DND-41 (cell line): ENCODE measurements at regions not wholly inside any gene's neighbourhood (a gene's known extent, or its start where the extent isn't known, plus 50 kb on each side); places are given as distances from the start of the nearest gene placed in this dataset.

ENCODE experiments used
- ATAC-seq: fragments of 200-7000 bp; cut with Tn5 transposase; 3 replicates; pipeline ENCODE4 v1.9.1; 2021; ENCODE audit warnings: low read depth; ENCODE audit not compliant: insufficient read depth
- DNase-seq: peaks from one replicate; pipeline ENCODE4 v3.0.0-alpha.2; 2020
- H2AFZ ChIP-seq: 2 replicates; pipeline ENCODE4 v1.6.0; 2012; ENCODE audit warnings: low read depth, low read length
- H3K27ac ChIP-seq: 2 replicates; pipeline ENCODE4 v1.5.1; 2012; ENCODE audit warnings: low read length, inconsistent platforms
- H3K27me3 ChIP-seq: fragments of 200-600 bp; sonication (generic); 2 replicates; pipeline ENCODE4 v1.6.0; 2012; ENCODE audit warnings: low read length, mild to moderate bottlenecking, inconsistent platforms; ENCODE audit not compliant: insufficient read depth, poor library complexity
- H3K36me3 ChIP-seq: 2 replicates; pipeline ENCODE4 v1.5.1; 2012; ENCODE audit warnings: low read length, inconsistent platforms; ENCODE audit not compliant: insufficient read depth
- H3K4me1 ChIP-seq: 2 replicates; pipeline ENCODE4 v1.5.1; 2012; ENCODE audit warnings: mild to moderate bottlenecking, low read length; ENCODE audit not compliant: insufficient read depth
- H3K4me2 ChIP-seq: 2 replicates; pipeline ENCODE4 v1.6.0; 2012; ENCODE audit warnings: mild to moderate bottlenecking, moderate library complexity, low read length, inconsistent platforms; ENCODE audit not compliant: insufficient read depth
- H3K4me3 ChIP-seq, 2 experiments: fragments of 200-600 bp in 1 of 2; shearing (Covaris generic) in 1 of 2; 2 replicates each; pipeline ENCODE4 v1.5.1; 2012 to 2016; ENCODE audit warnings: inconsistent platforms in 2 of 2, low read length in 2 of 2, mild to moderate bottlenecking in 2 of 2, low read depth in 1 of 2, moderate library complexity in 1 of 2
- H3K79me2 ChIP-seq: 2 replicates; pipeline ENCODE4 v1.6.0; 2012; ENCODE audit warnings: low read length, inconsistent platforms; ENCODE audit not compliant: insufficient read depth
- H3K9ac ChIP-seq: 2 replicates; pipeline ENCODE4 v1.6.0; 2012; ENCODE audit warnings: low read depth, mild to moderate bottlenecking, inconsistent platforms, low read length, moderate library complexity
- H3K9me3 ChIP-seq: 2 replicates; pipeline ENCODE4 v1.5.1; 2012; ENCODE audit warnings: low read length, moderate library complexity, mild to moderate bottlenecking, inconsistent platforms; ENCODE audit not compliant: insufficient read depth, severe bottlenecking
- H4K20me1 ChIP-seq: 2 replicates; pipeline ENCODE4 v1.6.0; 2012; ENCODE audit warnings: low read length; ENCODE audit not compliant: insufficient read depth
- EZH2 ChIP-seq: IDR thresholded peaks from 3 replicates; pipeline ENCODE4 v1.6.1; 2012; ENCODE audit warnings: borderline replicate concordance, low read depth, mild to moderate bottlenecking, moderate library complexity, low read length, inconsistent platforms; ENCODE audit not compliant: severe bottlenecking
- TF ChIP-seq, protein P1 (sequence below): IDR thresholded peaks from 2 replicates; pipeline ENCODE4 v1.5.1; 2012; ENCODE audit warnings: borderline replicate concordance, low read length, moderate library complexity, mild to moderate bottlenecking; ENCODE audit not compliant: poor library complexity, severe bottlenecking; ENCODE audit errors: extremely low read depth

DNA sequence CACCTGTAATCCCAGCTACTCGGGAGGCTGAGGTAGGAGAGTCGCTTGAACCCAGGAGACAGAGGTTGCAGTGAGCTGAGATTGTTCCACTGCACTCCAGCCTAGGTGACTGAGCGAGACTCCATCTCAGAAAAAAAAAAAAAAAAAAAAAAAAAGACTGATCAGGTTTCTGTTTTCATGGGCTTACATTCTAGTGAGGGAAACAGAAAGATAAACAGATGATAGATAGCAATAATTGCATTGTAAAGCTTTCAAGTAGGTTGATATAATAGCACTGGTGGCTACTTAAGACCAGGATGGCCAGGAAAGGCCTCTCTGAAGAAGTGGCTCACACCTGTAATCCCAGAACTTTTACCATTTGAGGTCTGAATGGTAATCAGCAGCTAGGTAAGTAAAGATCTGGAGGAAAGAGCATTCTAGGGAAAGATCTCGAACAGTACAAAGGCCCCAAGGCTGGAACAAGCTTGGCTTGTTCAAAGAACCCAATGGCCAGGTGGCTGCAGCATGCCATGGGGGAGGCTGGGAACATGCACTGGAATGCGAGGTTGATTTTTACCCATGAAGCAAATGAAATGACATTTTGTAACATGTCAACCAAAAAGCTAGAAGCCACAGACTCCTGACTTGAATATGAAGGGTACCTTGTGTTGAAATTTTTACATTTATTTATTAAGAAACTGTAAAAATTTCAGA, 108.3 kb upstream of the DHX40 start:
- Histone ChIP-seq H3K9me3 (no peaks in the 10 kb centered on the region), H3K27me3 (peaks cover 3% of the 10 kb centered on the region), H4K20me1 (no peaks in the 10 kb centered on the region), H3K36me3 (no peaks in the 10 kb centered on the region), H3K4me1 (no peaks in the 10 kb centered on the region), H3K4me2 (no peak overlapping the region), H3K9ac (no peak overlapping the region), H3K27ac (no peak overlapping the region), H2AFZ (no peak overlapping the region), H3K4me3 (no peak overlapping the region), H3K79me2 (no peaks in the 10 kb centered on the region)
- ATAC-seq (no peak), DNase-seq (no peak)
- no peak for TF ChIP-seq EZH2

DNA sequence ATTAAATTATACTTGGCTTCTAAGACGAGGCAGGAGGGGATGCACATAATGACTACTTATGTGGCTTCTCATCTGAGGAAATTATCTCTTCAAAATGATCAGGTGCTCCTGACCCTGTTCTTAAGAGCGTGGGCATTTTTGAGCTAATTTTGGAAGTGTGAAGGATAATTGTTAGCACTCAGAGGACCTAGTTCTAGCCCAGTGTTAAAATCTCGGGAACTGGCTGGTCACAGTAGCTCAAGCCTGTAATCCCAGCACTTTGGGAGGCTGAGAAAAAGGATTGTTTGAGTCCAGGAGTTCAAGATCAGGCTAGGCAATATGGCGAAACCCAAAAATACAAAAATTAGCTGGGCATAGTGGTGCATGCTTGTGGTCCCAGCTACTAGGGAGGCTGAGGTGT, 103.0 kb upstream of the DHX40 start:
- Histone ChIP-seq H3K4me2 (no peak overlapping the region), H3K4me1 (peaks cover 3% of the 10 kb centered on the region; the same call in 1 of the 2 replicates), H3K36me3 (no peaks in the 10 kb centered on the region), H3K9me3 (no peaks in the 10 kb centered on the region), H3K9ac (no peak overlapping the region), H3K4me3 (no peak overlapping the region), H3K79me2 (no peaks in the 10 kb centered on the region), H2AFZ (no peak overlapping the region), H4K20me1 (no peaks in the 10 kb centered on the region), H3K27ac (no peak overlapping the region), H3K27me3 (no peaks in the 10 kb centered on the region)
- ATAC-seq (no peak), DNase-seq (no peak)
- TF ChIP-seq, protein P1, sequence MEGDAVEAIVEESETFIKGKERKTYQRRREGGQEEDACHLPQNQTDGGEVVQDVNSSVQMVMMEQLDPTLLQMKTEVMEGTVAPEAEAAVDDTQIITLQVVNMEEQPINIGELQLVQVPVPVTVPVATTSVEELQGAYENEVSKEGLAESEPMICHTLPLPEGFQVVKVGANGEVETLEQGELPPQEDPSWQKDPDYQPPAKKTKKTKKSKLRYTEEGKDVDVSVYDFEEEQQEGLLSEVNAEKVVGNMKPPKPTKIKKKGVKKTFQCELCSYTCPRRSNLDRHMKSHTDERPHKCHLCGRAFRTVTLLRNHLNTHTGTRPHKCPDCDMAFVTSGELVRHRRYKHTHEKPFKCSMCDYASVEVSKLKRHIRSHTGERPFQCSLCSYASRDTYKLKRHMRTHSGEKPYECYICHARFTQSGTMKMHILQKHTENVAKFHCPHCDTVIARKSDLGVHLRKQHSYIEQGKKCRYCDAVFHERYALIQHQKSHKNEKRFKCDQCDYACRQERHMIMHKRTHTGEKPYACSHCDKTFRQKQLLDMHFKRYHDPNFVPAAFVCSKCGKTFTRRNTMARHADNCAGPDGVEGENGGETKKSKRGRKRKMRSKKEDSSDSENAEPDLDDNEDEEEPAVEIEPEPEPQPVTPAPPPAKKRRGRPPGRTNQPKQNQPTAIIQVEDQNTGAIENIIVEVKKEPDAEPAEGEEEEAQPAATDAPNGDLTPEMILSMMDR = no peak
- TF ChIP-seq EZH2 = no peak

DNA sequence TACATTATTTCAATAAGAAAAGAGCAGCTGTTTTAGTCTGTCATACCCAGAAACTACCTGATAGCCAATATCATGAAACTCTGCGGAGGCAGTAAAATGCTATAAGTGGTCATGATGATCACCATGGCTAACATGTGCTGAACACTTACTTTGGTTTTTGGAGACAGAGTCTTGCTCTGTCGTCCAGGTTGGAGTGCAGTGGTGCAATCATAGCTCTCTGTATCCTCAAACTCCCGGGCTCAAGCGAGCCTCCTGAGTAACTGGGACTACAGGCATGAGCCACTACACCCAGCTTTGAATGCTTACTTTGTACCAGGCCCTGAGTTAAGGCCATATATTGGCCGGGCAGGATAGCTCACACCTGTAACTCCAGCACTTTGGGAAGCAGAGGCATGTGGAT, 101.2 kb upstream of the DHX40 start:
- no peak for ATAC-seq

DNA sequence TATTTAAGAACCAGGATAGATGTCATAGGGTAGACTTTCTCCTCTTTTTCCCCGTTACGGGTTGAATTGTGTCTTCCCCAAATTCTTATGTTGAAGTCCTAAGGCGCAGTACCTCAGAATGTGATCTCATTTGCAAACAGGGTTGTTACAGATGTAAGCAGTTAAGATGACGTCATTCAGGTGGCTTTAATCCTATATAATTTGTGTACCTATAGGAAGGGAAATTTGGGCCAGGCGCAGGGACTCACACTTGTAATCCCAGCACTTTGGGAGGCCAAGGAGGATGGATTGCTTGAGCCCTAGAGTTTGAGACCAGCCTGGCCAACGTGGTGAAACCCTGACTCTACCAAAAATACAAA, 99.5 kb upstream of the DHX40 start:
- no peak overlapping the region for H3K4me3 ChIP-seq
- no peak overlapping the region for H3K9ac ChIP-seq
- TF ChIP-seq EZH2 = no peak
- TF ChIP-seq, protein P1 = no peak
- no peaks in the 10 kb centered on the region for H3K9me3 ChIP-seq
- no peaks in the 10 kb centered on the region for H3K79me2 ChIP-seq
- no peaks in the 10 kb centered on the region for H3K36me3 ChIP-seq
- ATAC-seq (no peak), DNase-seq (no peak)
- H2AFZ ChIP-seq = no peak overlapping the region
- H4K20me1 ChIP-seq = no peaks in the 10 kb centered on the region
- H3K4me1 ChIP-seq = peaks cover 24% of the 10 kb centered on the region
- no peaks in the 10 kb centered on the region for H3K27me3 ChIP-seq
- no peak overlapping the region for H3K4me2 ChIP-seq
- H3K27ac ChIP-seq = no peak overlapping the region

More for the DNA sequence above, 101.2 kb upstream of the DHX40 start:
- no peak for TF ChIP-seq EZH2
- Histone ChIP-seq H3K4me2 (no peak overlapping the region), H3K9ac (no peak overlapping the region), H3K79me2 (no peaks in the 10 kb centered on the region), H3K36me3 (no peaks in the 10 kb centered on the region), H3K4me1 (peaks cover 19% of the 10 kb centered on the region), H2AFZ (no peak overlapping the region), H3K27ac (no peak overlapping the region), H3K27me3 (no peaks in the 10 kb centered on the region), H3K4me3 (no peak overlapping the region), H4K20me1 (no peaks in the 10 kb centered on the region), H3K9me3 (no peaks in the 10 kb centered on the region)
- no peak for DNase-seq
